ENCODE measurements at regions not wholly inside any gene's neighbourhood (a gene's known extent, or its start where the extent isn't known, plus 50 kb on each side); places are given as distances from the start of the nearest gene placed in this dataset.

- H3K4me3 ChIP-seq = no peak overlapping the region
- H3K27ac ChIP-seq = no peak overlapping the region
- no peaks in the 10 kb centered on the region for H3K36me3 ChIP-seq
- TF ChIP-seq, protein P1, sequence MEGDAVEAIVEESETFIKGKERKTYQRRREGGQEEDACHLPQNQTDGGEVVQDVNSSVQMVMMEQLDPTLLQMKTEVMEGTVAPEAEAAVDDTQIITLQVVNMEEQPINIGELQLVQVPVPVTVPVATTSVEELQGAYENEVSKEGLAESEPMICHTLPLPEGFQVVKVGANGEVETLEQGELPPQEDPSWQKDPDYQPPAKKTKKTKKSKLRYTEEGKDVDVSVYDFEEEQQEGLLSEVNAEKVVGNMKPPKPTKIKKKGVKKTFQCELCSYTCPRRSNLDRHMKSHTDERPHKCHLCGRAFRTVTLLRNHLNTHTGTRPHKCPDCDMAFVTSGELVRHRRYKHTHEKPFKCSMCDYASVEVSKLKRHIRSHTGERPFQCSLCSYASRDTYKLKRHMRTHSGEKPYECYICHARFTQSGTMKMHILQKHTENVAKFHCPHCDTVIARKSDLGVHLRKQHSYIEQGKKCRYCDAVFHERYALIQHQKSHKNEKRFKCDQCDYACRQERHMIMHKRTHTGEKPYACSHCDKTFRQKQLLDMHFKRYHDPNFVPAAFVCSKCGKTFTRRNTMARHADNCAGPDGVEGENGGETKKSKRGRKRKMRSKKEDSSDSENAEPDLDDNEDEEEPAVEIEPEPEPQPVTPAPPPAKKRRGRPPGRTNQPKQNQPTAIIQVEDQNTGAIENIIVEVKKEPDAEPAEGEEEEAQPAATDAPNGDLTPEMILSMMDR (IDR thresholded peaks at IDR 0.05) = no peak
- no peaks in the 10 kb centered on the region for H3K27me3 ChIP-seq (ENCODE audit: low read depth)
- ATAC-seq (no peak), DNase-seq (no peak)
- H3K4me1 ChIP-seq = no peaks in the 10 kb centered on the region
- intact Hi-C loops (cut with DNase I) = no loop called here
- no peaks in the 10 kb centered on the region for H3K9me3 ChIP-seq
Observed at GRCh38 chr7:52719677-52720076, 315.8 kb upstream of the POM121L12 start.

DNA sequence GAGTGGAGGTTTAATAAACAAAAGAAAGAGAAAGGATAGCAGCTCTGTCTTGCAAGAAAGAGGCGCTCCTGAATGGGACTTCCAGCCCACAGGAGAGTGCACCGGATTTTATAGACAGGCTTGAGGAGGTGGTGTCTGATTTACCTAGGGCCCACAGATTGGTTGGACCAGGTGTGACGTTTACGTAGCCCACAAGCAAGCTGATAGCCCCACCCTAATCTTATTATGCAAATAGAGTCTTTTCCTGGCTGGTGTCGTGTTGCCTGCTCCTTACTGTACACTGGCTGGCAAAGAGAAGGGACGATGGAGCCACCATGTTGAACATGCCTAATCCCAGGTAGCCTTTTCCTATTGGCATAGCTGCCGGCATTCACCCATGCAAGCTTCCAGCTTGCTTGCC lies 319.7 kb upstream of the POM121L12 start:
- ATAC-seq = no peak

DNA sequence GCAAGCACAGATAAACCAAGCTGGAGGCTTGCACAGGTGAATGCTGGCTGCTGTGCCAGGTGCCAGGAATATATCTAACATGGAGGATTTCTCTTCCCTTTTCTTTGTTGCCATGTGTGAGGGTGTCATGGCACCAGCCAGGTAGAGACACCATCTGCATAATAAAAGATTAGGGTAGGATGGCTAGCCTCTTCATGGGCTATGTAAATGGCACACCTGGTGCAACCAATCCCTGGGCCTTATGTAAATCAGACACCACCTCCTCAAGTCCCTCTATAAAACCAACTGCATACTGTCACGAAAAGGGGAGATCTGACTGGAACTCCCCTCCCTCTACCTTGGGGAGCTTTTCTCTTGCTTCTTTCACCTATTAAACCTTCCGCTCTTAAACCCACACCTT lies 322.5 kb upstream of the POM121L12 start:
- Histone ChIP-seq H3K27me3 (ENCODE audit: low read depth) (no peaks in the 10 kb centered on the region), H3K4me3 (no peak overlapping the region), H3K36me3 (no peaks in the 10 kb centered on the region), H3K4me1 (no peaks in the 10 kb centered on the region), H3K9me3 (peaks cover 6% of the 10 kb centered on the region), H3K27ac (no peak overlapping the region)
- no peak for ATAC-seq
- intact Hi-C loops (cut with DNase I) = no loop called here
- DNase-seq = no peak
- TF ChIP-seq, protein P1 (IDR thresholded peaks at IDR 0.05) = no peak

More for the DNA sequence above, 319.7 kb upstream of the POM121L12 start:
- Histone ChIP-seq H3K36me3 (no peaks in the 10 kb centered on the region), H3K4me3 (no peak overlapping the region), H3K27me3 (ENCODE audit: low read depth) (no peaks in the 10 kb centered on the region), H3K4me1 (no peaks in the 10 kb centered on the region), H3K27ac (no peak overlapping the region), H3K9me3 (no peaks in the 10 kb centered on the region)
- intact Hi-C loops (cut with DNase I) = no loop called here
- TF ChIP-seq, protein P1 (IDR thresholded peaks at IDR 0.05) = no peak
- DNase-seq = no peak

DNA sequence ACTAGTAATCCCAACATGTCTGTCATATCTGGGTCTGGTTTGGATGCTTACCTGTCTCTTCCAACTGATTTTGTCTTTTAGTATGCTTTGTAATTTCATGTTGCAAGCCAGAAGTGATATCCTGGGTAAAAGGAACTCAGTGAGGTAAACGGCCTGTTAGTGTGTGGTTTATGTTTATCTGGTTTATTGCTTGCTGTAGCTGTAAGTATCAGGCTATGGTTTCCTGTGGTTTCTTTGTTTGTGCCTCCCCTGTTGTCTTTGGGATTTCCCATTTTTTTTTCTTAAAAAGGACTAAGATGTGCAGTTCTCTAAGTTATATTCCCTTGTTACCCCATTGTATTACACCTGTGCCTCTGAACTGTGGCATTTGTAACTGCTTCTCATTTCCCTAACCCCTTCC lies 323.5 kb upstream of the POM121L12 start:
- Histone ChIP-seq H3K27ac (no peak overlapping the region), H3K36me3 (no peaks in the 10 kb centered on the region), H3K27me3 (ENCODE audit: low read depth) (no peaks in the 10 kb centered on the region), H3K9me3 (peaks cover 6% of the 10 kb centered on the region), H3K4me3 (no peak overlapping the region), H3K4me1 (no peaks in the 10 kb centered on the region)
- ATAC-seq (no peak), DNase-seq (no peak)
- intact Hi-C loops (cut with DNase I) = no loop called here
- TF ChIP-seq, protein P1 (IDR thresholded peaks at IDR 0.05) = no peak

DNA sequence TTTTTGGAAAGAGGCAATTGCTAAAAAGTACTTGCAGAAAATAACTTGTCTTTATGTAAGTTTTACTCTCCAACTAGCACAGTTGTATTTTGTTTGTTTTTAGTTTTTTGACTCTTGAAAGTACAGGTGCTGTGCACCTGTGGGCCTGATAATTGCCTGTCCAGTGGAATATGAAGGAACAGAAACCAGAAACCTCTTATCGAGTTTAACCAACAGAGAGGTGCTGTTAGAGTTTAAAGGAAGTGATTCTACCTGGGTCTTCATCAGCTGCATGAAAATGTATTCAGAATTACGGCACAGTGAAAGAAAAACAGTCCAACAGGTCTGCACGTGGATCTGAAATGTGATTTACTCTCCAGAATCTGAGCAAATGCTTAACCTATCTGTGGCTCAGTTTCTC lies 326.6 kb upstream of the POM121L12 start:
- Histone ChIP-seq H3K4me3 (no peak overlapping the region), H3K27ac (no peak overlapping the region), H3K9me3 (peaks cover 6% of the 10 kb centered on the region), H3K4me1 (no peaks in the 10 kb centered on the region), H3K27me3 (ENCODE audit: low read depth) (no peaks in the 10 kb centered on the region), H3K36me3 (no peaks in the 10 kb centered on the region)
- DNase-seq = no peak
- TF ChIP-seq, protein P1 (IDR thresholded peaks at IDR 0.05) = no peak
- no peak for ATAC-seq
- intact Hi-C loops (cut with DNase I) = no loop called here

GRCh38 chr7:52705768-52706167 lies 329.7 kb upstream of the POM121L12 start:
- ATAC-seq = no peak
- Histone ChIP-seq H3K36me3 (no peaks in the 10 kb centered on the region), H3K9me3 (peaks cover 6% of the 10 kb centered on the region), H3K4me3 (no peak overlapping the region), H3K27ac (no peak overlapping the region), H3K4me1 (no peaks in the 10 kb centered on the region), H3K27me3 (ENCODE audit: low read depth) (no peaks in the 10 kb centered on the region)
- intact Hi-C loops (cut with DNase I) = no loop called here
- DNase-seq = no peak
- TF ChIP-seq, protein P1 (IDR thresholded peaks at IDR 0.05) = no peak
